OCI-LY3 (cell line): ENCODE measurements at regions not wholly inside any gene's neighbourhood (a gene's known extent, or its start where the extent isn't known, plus 50 kb on each side); places are given as distances from the start of the nearest gene placed in this dataset.

Experiments used
- CTCF ChIP-seq: fragments of 200-600, 300-600 bp; sonication (generic); IDR thresholded peaks from 2 replicates; pipeline ENCODE4 v1.5.1; 2014; ENCODE audit warnings: antibody characterized with exemption, low read length, low read depth
- EZH2phosphoT487 ChIP-seq: fragments of 200-600 bp; shearing (Covaris generic); IDR thresholded peaks from 2 replicates; pipeline ENCODE4 v1.6.1; 2018; ENCODE audit warnings: antibody characterized with exemption, mixed run types, low read depth

DNA sequence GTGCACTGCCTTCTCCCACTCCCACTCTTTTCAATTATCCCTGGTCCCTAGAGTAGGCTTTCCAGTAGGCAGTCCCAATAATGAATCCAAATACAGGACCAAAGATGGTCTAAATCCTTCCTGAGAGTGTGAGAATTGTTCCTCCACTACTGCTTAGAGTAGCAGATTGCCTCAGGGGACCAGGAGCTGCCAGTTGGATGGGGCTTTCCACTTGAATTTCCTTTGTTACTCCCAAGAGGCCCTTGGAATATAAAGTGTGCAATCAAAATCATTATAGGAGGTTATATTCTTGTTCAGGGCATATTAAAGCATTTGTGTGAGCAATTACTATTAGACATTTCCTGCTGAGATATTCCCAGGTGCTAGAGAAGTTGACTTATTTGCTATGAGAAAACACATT, 156.6 kb upstream of the TLL1 start:
- no peak for TF ChIP-seq CTCF
- no peak for TF ChIP-seq EZH2phosphoT487
